Psoas muscle (tissue), 7 donors: ENCODE measurements at regions not wholly inside any gene's neighbourhood (a gene's known extent, or its start where the extent isn't known, plus 50 kb on each side); places are given as distances from the start of the nearest gene placed in this dataset.

Experiments
- ATAC-seq, 4 donors: fragments of 200-7000 bp; cut with Tn5 transposase; one replicate each; pipeline ENCODE4 v1.9.1; 2020; ENCODE audit warnings: moderate library complexity in 3 of 4, mild to moderate bottlenecking in 2 of 4
- DNase-seq, 2 donors: peaks; one replicate each; pipeline ENCODE4 v3.0.0-alpha.2; 2020
- H3K27ac ChIP-seq: fragments of 200-600 bp; one replicate; pipeline ENCODE4 v1.8.0; 2022
- H3K27me3 ChIP-seq, 3 donors: fragments of 200-600 bp in 1 of 3; one replicate each; pipeline versions ENCODE4 v1.6.1 to v1.8.0; 2013 to 2022; ENCODE audit warnings: low read length in 2 of 3, mild to moderate bottlenecking in 2 of 3, moderate library complexity in 1 of 3; ENCODE audit not compliant: insufficient read depth in 3 of 3
- H3K36me3 ChIP-seq, 2 donors: fragments of 200-600 bp in 1 of 2; one replicate each; pipeline versions ENCODE4 v1.6.1 to v1.8.0; 2013 to 2022; ENCODE audit warnings: low read depth in 1 of 2, mild to moderate bottlenecking in 1 of 2, moderate library complexity in 1 of 2; ENCODE audit not compliant: insufficient read depth in 1 of 2
- H3K4me1 ChIP-seq: fragments of 200-600 bp; one replicate; pipeline ENCODE4 v1.8.0; 2022
- H3K4me3 ChIP-seq: fragments of 200-600 bp; one replicate; pipeline ENCODE4 v1.8.0; 2022; ENCODE audit warnings: mild to moderate bottlenecking
- H3K9me3 ChIP-seq: fragments of 200-600 bp; one replicate; pipeline ENCODE4 v1.8.0; 2022
- CTCF ChIP-seq: fragments of 200-600 bp; IDR thresholded peaks from one replicate; pipeline ENCODE4 v1.8.0; 2022; ENCODE audit warnings: antibody characterized with exemption
- WGBS, 3 donors: extraction: QIAGEN DNeasy Blood & Tissue Kit; methylation state at CpG; one replicate each; pipeline versions ENCODE4 v1.1.6 to v1.1.7; 2013; 5-methylcytosine and 5-hydroxymethylcytosine counted together
- intact Hi-C, 2 donors: fragments of 100-400 bp; cut with DNase I; formaldehyde crosslinking; loops; one replicate each; pipeline versions ENCODE4 v1.11.0 to v1.14.2; 2022
- donor health status: healthy with polysubstance abuse.
- donor health status: DM: no; HTN: no; CAD: no; lungs with moderate emphysema.
- donor health status: Bipolar disorder and iron deficiency.
- donor health status: healthy.
- donor health status: DM: yes; HTN: yes; CAD: no.
- donor health status: DM: no; HTN: no; CAD: no.
- donor health status: DM: yes; HTN: yes; CAD: no.

DNA sequence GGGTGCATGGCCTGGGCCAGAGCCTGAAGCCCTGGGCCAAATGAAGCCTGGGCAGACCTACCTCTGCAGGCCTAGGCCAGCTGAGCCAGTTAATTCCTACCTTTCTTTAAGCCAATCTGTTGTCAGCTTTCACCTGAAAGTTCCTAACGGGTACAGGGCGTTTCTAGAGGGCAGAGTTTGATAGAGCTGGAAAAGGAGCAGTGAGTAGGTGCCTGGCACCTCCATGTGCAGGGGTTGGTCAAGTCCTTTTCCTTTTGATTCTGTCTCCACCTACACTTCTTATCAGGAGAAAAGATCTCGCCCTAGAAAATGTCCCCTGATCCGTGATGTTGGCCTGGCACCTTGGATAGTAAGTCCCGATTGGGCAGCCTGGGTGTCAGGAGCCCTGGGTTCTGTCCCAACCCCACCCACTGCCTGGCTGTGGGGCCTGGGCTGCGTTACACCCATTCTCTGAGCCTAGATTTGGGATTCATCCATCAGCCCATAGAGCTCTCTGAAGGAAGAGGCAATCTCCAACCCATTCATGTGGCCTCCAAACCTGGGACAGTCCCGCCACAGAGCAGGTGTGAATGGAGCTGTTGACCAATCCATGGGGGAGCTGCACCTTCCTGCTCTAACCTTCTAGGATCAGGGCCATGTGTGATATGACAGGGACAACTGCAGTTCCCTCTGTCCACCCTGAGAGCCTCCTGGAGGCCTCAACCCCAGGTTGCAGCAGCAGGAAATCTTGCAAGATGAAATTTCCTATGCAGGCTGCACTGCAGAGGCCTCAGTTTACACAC is 304.3 kb downstream of the MATN1 start:
- TF ChIP-seq CTCF, result no peak
- H3K4me3 ChIP-seq, result no peak overlapping the region
- DNase-seq (no peak), ATAC-seq (no peak)
- no peak overlapping the region for H3K27ac ChIP-seq
- intact Hi-C loops, result no loop called here
- H3K36me3 ChIP-seq, result no peaks in the 10 kb centered on the region
- peaks cover 0 to 4% (median 2%) of the 10 kb centered on the region in 3 donors for H3K27me3 ChIP-seq
- no peaks in the 10 kb centered on the region for H3K4me1 ChIP-seq
- WGBS, 3 donors, result 87 to 90% (median 89%) methylated on average over 7 of the region's 7 CpGs
- H3K9me3 ChIP-seq, result no peaks in the 10 kb centered on the region

GRCh38 chr1:30418061-30418938 is 305.1 kb downstream of the MATN1 start:
- Histone ChIP-seq H3K9me3 (no peaks in the 10 kb centered on the region), H3K27me3 (peaks cover 0 to 5% (median 0%) of the 10 kb centered on the region in 3 donors), H3K36me3 (no peaks in the 10 kb centered on the region), H3K4me1 (no peaks in the 10 kb centered on the region), H3K4me3 (no peak overlapping the region), H3K27ac (no peak overlapping the region)
- DNase-seq, result no peak
- TF ChIP-seq CTCF, result no peak
- intact Hi-C loops, result no loop called here
- WGBS, 3 donors, result 78 to 88% (median 79%) methylated on average over 10 of the region's 10 CpGs
- ATAC-seq, result no peak

DNA sequence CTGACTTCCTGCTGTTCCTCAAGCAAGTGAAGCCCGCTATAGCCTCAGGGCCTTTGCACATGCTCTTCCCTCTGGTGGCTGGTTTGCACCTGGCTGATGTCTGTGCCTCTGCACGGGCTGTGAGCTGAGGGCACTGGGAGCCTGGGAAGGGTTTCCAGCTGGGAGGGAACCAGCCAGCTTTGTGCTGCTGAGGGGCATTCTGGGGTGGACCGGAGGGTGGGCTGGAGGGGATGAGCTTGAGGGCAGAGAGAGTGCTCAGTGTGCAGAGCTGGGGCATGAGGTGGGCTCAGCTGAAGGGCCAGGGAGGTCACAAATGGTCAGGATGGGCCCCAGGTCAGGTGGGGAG is 305.7 kb downstream of the MATN1 start:
- no peak for DNase-seq
- Histone ChIP-seq H3K4me1 (no peaks in the 10 kb centered on the region), H3K4me3 (no peak overlapping the region), H3K27ac (no peak overlapping the region), H3K27me3 (peaks cover 0 to 5% (median 0%) of the 10 kb centered on the region in 3 donors), H3K9me3 (no peaks in the 10 kb centered on the region), H3K36me3 (no peaks in the 10 kb centered on the region)
- WGBS, 3 donors, result 81 to 87% (median 81%) methylated on average over 3 of the region's 3 CpGs
- no peak for ATAC-seq
- intact Hi-C loops, result no loop called here
- TF ChIP-seq CTCF, result no peak

GRCh38 chr1:30417001-30417700 is 306.2 kb downstream of the MATN1 start:
- 91 to 95% (median 91%) methylated on average over 11 of the region's 11 CpGs for WGBS, 3 donors
- Histone ChIP-seq H3K36me3 (no peaks in the 10 kb centered on the region), H3K4me1 (no peaks in the 10 kb centered on the region), H3K9me3 (no peaks in the 10 kb centered on the region), H3K27ac (no peak overlapping the region), H3K27me3 (peaks cover 0 to 5% (median 0%) of the 10 kb centered on the region in 3 donors), H3K4me3 (no peak overlapping the region)
- ATAC-seq (no peak), DNase-seq (no peak)
- intact Hi-C loops, result no loop called here
- TF ChIP-seq CTCF, result no peak
